HCT116 (cell line): ENCODE measurements at regions not wholly inside any gene's neighbourhood (a gene's known extent, or its start where the extent isn't known, plus 50 kb on each side); places are given as distances from the start of the nearest gene placed in this dataset.

Experiments
- EZH2 ChIP-seq: fragments of 200-600 bp; sonication (generic); IDR thresholded peaks from 2 replicates; pipeline ENCODE4 v1.6.1; 2017; ENCODE audit warnings: antibody characterized with exemption, mixed run types
- ZBTB33 ChIP-seq: IDR thresholded peaks from 2 replicates; pipeline ENCODE4 v1.6.1; 2011; ENCODE audit warnings: mild to moderate bottlenecking, low read length, moderate library complexity; ENCODE audit not compliant: insufficient replicate concordance; ENCODE audit errors: extremely low read depth
- ZFX ChIP-seq: fragments of 450-650 bp; IDR thresholded peaks from 2 replicates; pipeline ENCODE4 v1.6.1; 2017

DNA sequence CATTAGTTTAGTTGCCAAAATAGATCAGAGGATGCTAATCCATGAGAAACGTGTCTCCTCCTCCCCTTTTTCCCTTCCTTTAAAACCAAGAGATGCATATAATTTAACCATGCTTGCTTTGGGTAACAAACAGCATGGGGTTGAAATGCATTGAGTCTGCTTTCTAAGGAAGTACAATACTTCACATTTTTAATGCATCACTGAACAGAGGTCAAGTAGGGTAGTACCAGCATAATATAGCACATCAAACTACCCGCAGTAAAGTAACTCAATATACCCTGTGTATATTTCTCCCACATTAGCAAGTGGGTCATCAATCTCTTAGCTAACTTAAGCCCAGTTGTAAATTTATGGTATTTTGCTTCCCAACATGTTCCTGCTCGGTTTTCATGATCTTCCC lies 239.3 kb upstream of the SEMA3C start:
- TF ChIP-seq ZBTB33 (no peak), EZH2 (no peak), ZFX (no peak)
